Pancreas (tissue), 10 donors: ENCODE measurements at regions not wholly inside any gene's neighbourhood (a gene's known extent, or its start where the extent isn't known, plus 50 kb on each side); places are given as distances from the start of the nearest gene placed in this dataset.

ENCODE experiments used
- ATAC-seq, 4 donors: fragments of 200-7000 bp; cut with Tn5 transposase; one replicate each; pipeline versions ENCODE4 v1.8.0 to v1.9.1; 2020; ENCODE audit warnings: mild to moderate bottlenecking in 4 of 4, moderate library complexity in 4 of 4
- DNase-seq, 6 donors: peaks; one replicate each; pipeline ENCODE4 v3.0.0-alpha.2; 2020
- FAIRE-seq: peaks from 2 replicates; lab custom pipeline; 2012; peaks lifted over from hg19 to GRCh38; lab: Jason Lieb, UNC
- H3K27ac ChIP-seq, 4 donors: fragments of 200-600 bp; sonication (generic); 1 replicate in 3 of 4; 2 replicates in 1 of 4; pipeline versions ENCODE4 v1.5.0 to v1.8.0; 2020
- H3K27me3 ChIP-seq, 4 donors: fragments of 200-600 bp; one replicate each; pipeline ENCODE4 v1.8.0; 2021
- H3K36me3 ChIP-seq, 3 donors: fragments of 200-600 bp; sonication (generic) in 1 of 3; one replicate each; pipeline versions ENCODE4 v1.5.0 to v1.8.0; 2020 to 2021
- H3K4me1 ChIP-seq, 3 donors: fragments of 200-600 bp; one replicate each; pipeline ENCODE4 v1.8.0; 2021
- H3K4me3 ChIP-seq, 4 donors: fragments of 200-600 bp; sonication (generic) in 2 of 4; one replicate each; pipeline versions ENCODE4 v1.5.0 to v1.8.0; 2020 to 2021
- H3K9me3 ChIP-seq, 4 donors: fragments of 200-600 bp; one replicate each; pipeline ENCODE4 v1.8.0; 2021
- CTCF ChIP-seq, 4 donors: fragments of 200-600 bp; sonication (generic) in 3 of 4; IDR thresholded peaks; one replicate each; pipeline versions ENCODE4 v1.5.0 to v1.8.0; 2021; ENCODE audit warnings: antibody characterized with exemption in 4 of 4
- WGBS, 2 donors: extraction: QIAGEN DNeasy Blood & Tissue Kit; methylation state at CpG; one replicate each; pipeline ENCODE4 v1.1.7; 2013; 5-methylcytosine and 5-hydroxymethylcytosine counted together
- intact Hi-C, 3 donors: fragments of 100-400 bp; cut with DNase I; formaldehyde crosslinking; loops; one replicate each; pipeline versions ENCODE4 v1.11.1 to v1.14.2; 2022
- donor health status: healthy with polysubstance abuse.
- donor health status: DM: no; HTN: no; CAD: no; lungs with moderate emphysema.
- donor health status: DM: no; HTN: no; CAD: no.
- donor health status: control.
- donor health status: control.
- donor health status: Bipolar disorder and iron deficiency.
- donor health status: DM: yes; HTN: yes; CAD: no.
- donor health status: DM: no; HTN: no; CAD: no.
- donor health status: DM: no; HTN: no; CAD: no.
- donor health status: DM: yes; HTN: yes; CAD: no.

- intact Hi-C loops = no loop called here
- Histone ChIP-seq H3K27ac (no peak overlapping the region), H3K4me3 (no peak overlapping the region), H3K36me3 (no peaks in the 10 kb centered on the region), H3K9me3 (no peaks in the 10 kb centered on the region), H3K4me1 (no peaks in the 10 kb centered on the region), H3K27me3 (no peaks in the 10 kb centered on the region)
- no peak for ATAC-seq
- no peak for DNase-seq
- TF ChIP-seq CTCF (IDR thresholded peaks at IDR 0.05) = no peak
- FAIRE-seq = no peak
Measured at GRCh38 chr6:81476881-81477280, 275.6 kb downstream of the TENT5A start.

GRCh38 chr6:81475646-81476045, 276.8 kb downstream of the TENT5A start:
- intact Hi-C loops = no loop called here
- H3K4me3 ChIP-seq = no peak overlapping the region

GRCh38 chr6:81465859-81466258, 286.6 kb downstream of the TENT5A start:
- FAIRE-seq (peak; percentile 13), DNase-seq (no peak), ATAC-seq (no peak)
- Histone ChIP-seq H3K36me3 (no peaks in the 10 kb centered on the region), H3K27ac (no peak overlapping the region), H3K27me3 (no peaks in the 10 kb centered on the region), H3K4me3 (no peak overlapping the region), H3K4me1 (no peaks in the 10 kb centered on the region), H3K9me3 (no peaks in the 10 kb centered on the region)
- TF ChIP-seq CTCF (IDR thresholded peaks at IDR 0.05) = peak in 2 of 4 donors; percentile 19 to 34
- intact Hi-C loops = no loop called here

More at GRCh38 chr6:81475646-81476045, 276.8 kb downstream of the TENT5A start:
- FAIRE-seq (no peak), ATAC-seq (no peak), DNase-seq (no peak)
- 85% methylated on average over 2 of the region's 2 CpGs for WGBS, 2 donors
- no peak for TF ChIP-seq CTCF (IDR thresholded peaks at IDR 0.05)
- Histone ChIP-seq H3K27ac (no peak overlapping the region), H3K9me3 (no peaks in the 10 kb centered on the region), H3K36me3 (no peaks in the 10 kb centered on the region), H3K27me3 (no peaks in the 10 kb centered on the region), H3K4me1 (no peaks in the 10 kb centered on the region)

- no peak for ATAC-seq
- 73 to 76% methylated on average over 2 of the region's 2 CpGs for WGBS, 2 donors
Measured at GRCh38 chr6:81456416-81456815, 296.1 kb downstream of the TENT5A start.

GRCh38 chr6:81455641-81456040, 296.8 kb downstream of the TENT5A start:
- Histone ChIP-seq H3K27ac (no peak overlapping the region), H3K27me3 (no peaks in the 10 kb centered on the region), H3K9me3 (no peaks in the 10 kb centered on the region), H3K4me3 (no peak overlapping the region), H3K4me1 (no peaks in the 10 kb centered on the region), H3K36me3 (no peaks in the 10 kb centered on the region)
- intact Hi-C loops = no loop called here
- TF ChIP-seq CTCF (IDR thresholded peaks at IDR 0.05) = no peak
- ATAC-seq (no peak), FAIRE-seq (no peak), DNase-seq (no peak)
- whole genome bisulfite sequencing, 2 donors = 39 to 42% methylated on average over 1 of the region's 1 CpG

More at GRCh38 chr6:81456416-81456815, 296.1 kb downstream of the TENT5A start:
- no peaks in the 10 kb centered on the region for H3K9me3 ChIP-seq
- no peak for DNase-seq
- intact Hi-C loops = no loop called here
- H3K27ac ChIP-seq = no peak overlapping the region
- no peak overlapping the region for H3K4me3 ChIP-seq
- TF ChIP-seq CTCF (IDR thresholded peaks at IDR 0.05) = no peak
- H3K27me3 ChIP-seq = no peaks in the 10 kb centered on the region
- FAIRE-seq = no peak
- H3K4me1 ChIP-seq = no peaks in the 10 kb centered on the region
- no peaks in the 10 kb centered on the region for H3K36me3 ChIP-seq
